ENCODE measurements at regions not wholly inside any gene's neighbourhood (a gene's known extent, or its start where the extent isn't known, plus 50 kb on each side); places are given as distances from the start of the nearest gene placed in this dataset.

DNA sequence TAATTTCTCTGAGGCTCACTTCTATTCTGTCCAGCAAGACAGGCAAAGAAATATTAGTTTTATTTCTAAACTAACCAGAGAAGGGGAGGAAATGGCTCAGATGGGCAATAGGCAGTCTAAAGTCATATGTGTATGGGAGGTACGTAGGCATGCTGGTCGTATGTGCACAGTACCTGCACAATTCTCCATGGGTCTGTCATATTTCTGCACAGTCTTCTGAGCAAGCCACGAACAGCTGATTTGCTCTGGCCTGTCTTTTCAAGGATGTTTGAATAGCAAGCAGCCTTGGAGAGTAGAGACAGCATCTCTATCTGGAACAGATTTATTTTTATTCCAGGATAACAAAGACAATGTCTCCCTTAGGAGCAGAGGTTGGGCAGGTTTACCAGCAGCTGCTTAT is 92.1 kb downstream of the SLC25A47 start:
- TF ChIP-seq, protein P1, sequence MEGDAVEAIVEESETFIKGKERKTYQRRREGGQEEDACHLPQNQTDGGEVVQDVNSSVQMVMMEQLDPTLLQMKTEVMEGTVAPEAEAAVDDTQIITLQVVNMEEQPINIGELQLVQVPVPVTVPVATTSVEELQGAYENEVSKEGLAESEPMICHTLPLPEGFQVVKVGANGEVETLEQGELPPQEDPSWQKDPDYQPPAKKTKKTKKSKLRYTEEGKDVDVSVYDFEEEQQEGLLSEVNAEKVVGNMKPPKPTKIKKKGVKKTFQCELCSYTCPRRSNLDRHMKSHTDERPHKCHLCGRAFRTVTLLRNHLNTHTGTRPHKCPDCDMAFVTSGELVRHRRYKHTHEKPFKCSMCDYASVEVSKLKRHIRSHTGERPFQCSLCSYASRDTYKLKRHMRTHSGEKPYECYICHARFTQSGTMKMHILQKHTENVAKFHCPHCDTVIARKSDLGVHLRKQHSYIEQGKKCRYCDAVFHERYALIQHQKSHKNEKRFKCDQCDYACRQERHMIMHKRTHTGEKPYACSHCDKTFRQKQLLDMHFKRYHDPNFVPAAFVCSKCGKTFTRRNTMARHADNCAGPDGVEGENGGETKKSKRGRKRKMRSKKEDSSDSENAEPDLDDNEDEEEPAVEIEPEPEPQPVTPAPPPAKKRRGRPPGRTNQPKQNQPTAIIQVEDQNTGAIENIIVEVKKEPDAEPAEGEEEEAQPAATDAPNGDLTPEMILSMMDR (IDR thresholded peaks at IDR 0.05; ENCODE audit: low read depth, low read length, poor library complexity, severe bottlenecking): no peak
- TF ChIP-seq EZH2phosphoT487 (IDR thresholded peaks at IDR 0.05; ENCODE audit: borderline replicate concordance, low read length): no peak

All from DOHH2 (cell line).